ENCODE measurements at regions not wholly inside any gene's neighbourhood (a gene's known extent, or its start where the extent isn't known, plus 50 kb on each side); places are given as distances from the start of the nearest gene placed in this dataset.

- no peak for TF ChIP-seq REST (IDR thresholded peaks at IDR 0.05; ENCODE audit: insufficient replicate concordance, low read depth)
- TF ChIP-seq GABPA (IDR thresholded peaks at IDR 0.05; ENCODE audit: low read depth), result no peak
- TF ChIP-seq POLR2AphosphoS5 (IDR thresholded peaks at IDR 0.05; ENCODE audit: low read depth), result no peak
- no peak for TF ChIP-seq CTCF (IDR thresholded peaks at IDR 0.05; ENCODE audit: insufficient read depth, low read length)
- no peak for TF ChIP-seq SPI1 (IDR thresholded peaks at IDR 0.05; ENCODE audit: borderline replicate concordance, low read depth)
- Histone ChIP-seq H3K27ac (replicated peaks) (no peak overlapping the region), H3K4me3 (replicated peaks; ENCODE audit: insufficient read depth, low read length) (no peak overlapping the region), H3K27me3 (ENCODE audit: insufficient read depth, poor library complexity, severe bottlenecking) (no peaks in the 10 kb centered on the region)
- DNase-seq (ENCODE audit: low read depth in 1 of 2, low spot score in 1 of 2), result no peak
Measured at GRCh38 chr1:18001725-18002124, 105.9 kb upstream of the IGSF21 start.

GRCh38 chr1:18004278-18004677 is 103.3 kb upstream of the IGSF21 start:
- DNase-seq (ENCODE audit: low read depth in 1 of 2, low spot score in 1 of 2), result no peak
- Histone ChIP-seq H3K27ac (replicated peaks) (no peak overlapping the region), H3K27me3 (ENCODE audit: insufficient read depth, poor library complexity, severe bottlenecking) (no peaks in the 10 kb centered on the region), H3K4me3 (replicated peaks; ENCODE audit: insufficient read depth, low read length) (no peak overlapping the region)
- TF ChIP-seq POLR2AphosphoS5 (IDR thresholded peaks at IDR 0.05; ENCODE audit: low read depth), result no peak

- Histone ChIP-seq H3K27me3 (ENCODE audit: insufficient read depth, poor library complexity, severe bottlenecking) (no peaks in the 10 kb centered on the region), H3K4me3 (replicated peaks; ENCODE audit: insufficient read depth, low read length) (no peak overlapping the region), H3K27ac (replicated peaks) (no peak overlapping the region)
- no peak for DNase-seq (ENCODE audit: low read depth in 1 of 2, low spot score in 1 of 2)
- TF ChIP-seq SPI1 (IDR thresholded peaks at IDR 0.05; ENCODE audit: borderline replicate concordance, low read depth), result no peak
- TF ChIP-seq GABPA (IDR thresholded peaks at IDR 0.05; ENCODE audit: low read depth), result no peak
- no peak for TF ChIP-seq CTCF (IDR thresholded peaks at IDR 0.05; ENCODE audit: insufficient read depth, low read length)
- TF ChIP-seq REST (IDR thresholded peaks at IDR 0.05; ENCODE audit: insufficient replicate concordance, low read depth), result no peak
- TF ChIP-seq POLR2AphosphoS5 (IDR thresholded peaks at IDR 0.05; ENCODE audit: low read depth), result no peak
Measured at GRCh38 chr1:18005238-18005637, 102.4 kb upstream of the IGSF21 start.

- Histone ChIP-seq H3K27ac (replicated peaks) (no peak overlapping the region), H3K4me3 (replicated peaks; ENCODE audit: insufficient read depth, low read length) (no peak overlapping the region), H3K27me3 (ENCODE audit: insufficient read depth, poor library complexity, severe bottlenecking) (no peaks in the 10 kb centered on the region)
- DNase-seq (ENCODE audit: low read depth in 1 of 2, low spot score in 1 of 2), result no peak
- TF ChIP-seq POLR2AphosphoS5 (IDR thresholded peaks at IDR 0.05; ENCODE audit: low read depth), result no peak
- TF ChIP-seq CTCF (IDR thresholded peaks at IDR 0.05; ENCODE audit: insufficient read depth, low read length), result no peak
- TF ChIP-seq SPI1 (IDR thresholded peaks at IDR 0.05; ENCODE audit: borderline replicate concordance, low read depth), result no peak
- TF ChIP-seq GABPA (IDR thresholded peaks at IDR 0.05; ENCODE audit: low read depth), result no peak
- TF ChIP-seq REST (IDR thresholded peaks at IDR 0.05; ENCODE audit: insufficient replicate concordance, low read depth), result no peak
Measured at GRCh38 chr1:18007391-18008041, 100.1 kb upstream of the IGSF21 start.
